HCT116 (cell line): ENCODE measurements at regions not wholly inside any gene's neighbourhood (a gene's known extent, or its start where the extent isn't known, plus 50 kb on each side); places are given as distances from the start of the nearest gene placed in this dataset.

Experiments
- ATAC-seq: fragments of 200-7000 bp; cut with Tn5 transposase; 2 replicates; pipeline ENCODE4 v1.9.1; 2020; ENCODE audit warnings: mild to moderate bottlenecking, moderate library complexity
- BruUV-seq: library from RNA; stranded (reverse); fragments of 400-500 nt; replicated peaks from 2 replicates; lab custom pipeline; 2021; lab: Mats Ljungman, UMichigan
- CTCF ChIA-PET: fragments of 300-600 bp; sonication (Branson Sonifier 250); formaldehyde crosslinking; loops from one replicate; lab custom pipeline; 2021; ENCODE audit warnings: antibody characterized with exemption; lab: Charles Lee
- POLR2A ChIA-PET: fragments of 300-600, 350-600 bp; sonication (Branson Sonifier 250); formaldehyde crosslinking; loops from one replicate; lab custom pipeline; 2021; ENCODE audit warnings: antibody characterized with exemption; lab: Charles Lee
- RAD21 ChIA-PET, 2 experiments: fragments of 300-600 bp; sonication (Branson Sonifier 250); formaldehyde crosslinking; loops; one replicate each; lab custom pipeline; 2023; ENCODE audit warnings: low total read pairs in 2 of 2; ENCODE audit not compliant: uncharacterized antibody in 2 of 2, unreplicated experiment in 2 of 2, low non-redundant PET in 1 of 2; lab: Charles Lee
- DNase-seq: peaks from one replicate; pipeline ENCODE4 v3.0.0-alpha.2; 2010; ENCODE audit warnings: low read depth, low spot score
- H2AFZ ChIP-seq: fragments of 200-600 bp; shearing (Covaris generic), sonication (generic); 2 replicates; pipeline ENCODE4 v1.6.1; 2017; ENCODE audit warnings: low read depth, mixed run types, mixed read lengths, antibody characterized with exemption, low read length; ENCODE audit not compliant: poor library complexity, severe bottlenecking
- H3K27ac ChIP-seq: 2 replicates; pipeline ENCODE4 v1.5.1; 2012; ENCODE audit warnings: low read depth, low read length
- H3K27me3 ChIP-seq: fragments of 200-600 bp; sonication (generic); 2 replicates; pipeline ENCODE4 v1.6.1; 2016; ENCODE audit warnings: mixed run types, low read length, mixed read lengths; ENCODE audit not compliant: insufficient read depth
- H3K36me3 ChIP-seq, 2 experiments: fragments of 200-500 bp in 1 of 2; fragments of 200-600 bp in 1 of 2; sonication (Bioruptor generic) in 1 of 2; sonication (generic) in 1 of 2; 2 replicates each; pipeline versions ENCODE4 v1.5.1 to v1.6.1; 2014 to 2016; ENCODE audit warnings: low read length in 2 of 2, inconsistent platforms in 1 of 2, mixed read lengths in 1 of 2, mixed run types in 1 of 2; ENCODE audit not compliant: insufficient read depth in 2 of 2, control insufficient read depth in 1 of 2
- H3K4me1 ChIP-seq, 2 experiments: fragments of 200-600 bp in 1 of 2; sonication (generic) in 1 of 2; 2 replicates each; pipeline versions ENCODE4 v1.5.1 to v1.6.1; 2012 to 2017; ENCODE audit warnings: low read length in 2 of 2, inconsistent platforms in 1 of 2, mild to moderate bottlenecking in 1 of 2, mixed read lengths in 1 of 2, mixed run types in 1 of 2, moderate library complexity in 1 of 2; ENCODE audit not compliant: insufficient read depth in 2 of 2, control insufficient read depth in 1 of 2
- H3K4me2 ChIP-seq: fragments of 200-600 bp; sonication (generic); 2 replicates; pipeline ENCODE4 v1.6.1; 2017; ENCODE audit warnings: mixed run types, low read length, mixed read lengths
- H3K4me3 ChIP-seq, 2 experiments: fragments of 200-600 bp in 1 of 2; sonication (generic) in 1 of 2; replicated peaks in 1 of 2; 2 replicates each; pipeline ENCODE4 v1.5.1; 2011 to 2016; ENCODE audit warnings: low read length in 2 of 2, control low read depth in 1 of 2, low read depth in 1 of 2, mild to moderate bottlenecking in 1 of 2, mixed read lengths in 1 of 2, mixed run types in 1 of 2
- H3K79me2 ChIP-seq: fragments of 200-600 bp; sonication (generic); 2 replicates; pipeline ENCODE4 v1.6.1; 2017; ENCODE audit warnings: mild to moderate bottlenecking, mixed run types, low read length, moderate library complexity, mixed read lengths; ENCODE audit not compliant: insufficient read depth
- H3K9ac ChIP-seq: fragments of 200-600 bp; sonication (generic); 2 replicates; pipeline ENCODE4 v1.6.1; 2016; ENCODE audit warnings: low read length, mixed read lengths
- H3K9me2 ChIP-seq: fragments of 200-600 bp; sonication (generic), shearing (Covaris generic); 2 replicates; pipeline ENCODE4 v1.6.1; 2017; ENCODE audit warnings: mixed run types, mild to moderate bottlenecking, moderate library complexity; ENCODE audit not compliant: insufficient read depth
- H3K9me3 ChIP-seq, 2 experiments: fragments of 200-500 bp in 1 of 2; fragments of 200-600 bp in 1 of 2; sonication (Bioruptor generic) in 1 of 2; sonication (generic) in 1 of 2; 2 replicates each; pipeline ENCODE4 v1.6.1; 2014 to 2017; ENCODE audit warnings: low read length in 2 of 2, mixed read lengths in 2 of 2, inconsistent platforms in 1 of 2, low read depth in 1 of 2, mild to moderate bottlenecking in 1 of 2, mixed run types in 1 of 2, moderate library complexity in 1 of 2; ENCODE audit not compliant: control insufficient read depth in 1 of 2, insufficient read depth in 1 of 2
- H4K20me1 ChIP-seq: fragments of 200-600 bp; sonication (generic), shearing (Covaris generic); 2 replicates; pipeline ENCODE4 v1.6.1; 2017; ENCODE audit warnings: mixed run types, mild to moderate bottlenecking, moderate library complexity; ENCODE audit not compliant: insufficient read depth
- ATF3 ChIP-seq: IDR thresholded peaks from 2 replicates; pipeline ENCODE4 v1.6.1; 2012
- CTCF ChIP-seq, 3 experiments: fragments of 200-600 bp in 1 of 3; sonication (generic) in 1 of 3; IDR thresholded peaks in 2 of 3; conservative IDR thresholded peaks in 1 of 3; 2 replicates each; pipeline ENCODE4 v1.5.1; 2012 to 2017; ENCODE audit warnings: low read depth in 2 of 3, low read length in 2 of 3, antibody characterized with exemption in 1 of 3, borderline replicate concordance in 1 of 3, control low read depth in 1 of 3, mild to moderate bottlenecking in 1 of 3, mixed read lengths in 1 of 3, mixed run types in 1 of 3, moderate library complexity in 1 of 3; ENCODE audit not compliant: insufficient read depth in 1 of 3
- EGR1 ChIP-seq: IDR thresholded peaks from 2 replicates; pipeline ENCODE4 v1.6.1; 2012; ENCODE audit warnings: low read depth
- ELF1 ChIP-seq: IDR thresholded peaks from 2 replicates; pipeline ENCODE4 v1.6.1; 2012; ENCODE audit warnings: low read depth, borderline replicate concordance
- EZH2phosphoT487 ChIP-seq: fragments of 200-600 bp; IDR thresholded peaks from 2 replicates; pipeline ENCODE4 v1.6.1; 2018; ENCODE audit warnings: antibody characterized with exemption, borderline replicate concordance
- FOSL1 ChIP-seq: IDR thresholded peaks from 2 replicates; pipeline ENCODE4 v1.6.1; 2012; ENCODE audit warnings: low read depth
- JUND ChIP-seq: IDR thresholded peaks from 2 replicates; pipeline ENCODE4 v1.6.1; 2012
- POLR2AphosphoS5 ChIP-seq: IDR thresholded peaks from 2 replicates; pipeline ENCODE4 v1.6.1; 2011; ENCODE audit warnings: mild to moderate bottlenecking, low read depth, low read length, moderate library complexity
- RAD21 ChIP-seq: IDR thresholded peaks from 2 replicates; pipeline ENCODE4 v1.6.1; 2012; ENCODE audit warnings: low read depth, mild to moderate bottlenecking
- SIN3A ChIP-seq: IDR thresholded peaks from 2 replicates; pipeline ENCODE4 v1.6.1; 2012; ENCODE audit warnings: low read depth
- SP1 ChIP-seq: IDR thresholded peaks from 2 replicates; pipeline ENCODE4 v1.6.1; 2012; ENCODE audit warnings: low read depth
- TCF7L2 ChIP-seq: IDR thresholded peaks from 2 replicates; pipeline ENCODE4 v1.7.0; 2011; ENCODE audit warnings: borderline replicate concordance, inconsistent platforms; ENCODE audit not compliant: insufficient read depth, insufficient read length; ENCODE audit errors: extremely low read depth
- ZBTB33 ChIP-seq: IDR thresholded peaks from 2 replicates; pipeline ENCODE4 v1.6.1; 2011; ENCODE audit warnings: mild to moderate bottlenecking, low read length, moderate library complexity; ENCODE audit not compliant: insufficient replicate concordance; ENCODE audit errors: extremely low read depth
- ZFX ChIP-seq: fragments of 450-650 bp; IDR thresholded peaks from 2 replicates; pipeline ENCODE4 v1.6.1; 2017
- ZNF274 ChIP-seq: fragments of 200-500 bp; sonication (Bioruptor generic); IDR thresholded peaks from 2 replicates; pipeline ENCODE4 v1.6.1; 2014; ENCODE audit warnings: mild to moderate bottlenecking, low read depth, low read length, inconsistent platforms
- intact Hi-C: fragments of 100-400 bp; cut with micrococcal nuclease; formaldehyde crosslinking; loops from 2 replicates; pipeline ENCODE4 v1.10.0; 2022

- BruUV-seq: no TSS peak
- no peaks in the 10 kb centered on the region; a peak in 1 of 4 replicates for H3K9me3 ChIP-seq
- no peak overlapping the region for H3K27ac ChIP-seq
- DNase-seq: no peak
- H3K4me2 ChIP-seq: no peak overlapping the region
- POLR2A ChIA-PET: no interaction called here
- H4K20me1 ChIP-seq: no peaks in the 10 kb centered on the region
- H3K9me2 ChIP-seq: no peaks in the 10 kb centered on the region
- CTCF ChIA-PET: no interaction called here
- H3K79me2 ChIP-seq: no peaks in the 10 kb centered on the region
- H3K27me3 ChIP-seq: no peaks in the 10 kb centered on the region
- no peaks in the 10 kb centered on the region for H3K4me1 ChIP-seq
- H3K9ac ChIP-seq: no peak overlapping the region
- TF ChIP-seq SIN3A: no peak
- TF ChIP-seq FOSL1: no peak
- TF ChIP-seq EGR1: no peak
- TF ChIP-seq SP1: no peak
- TF ChIP-seq JUND: no peak
- TF ChIP-seq EZH2phosphoT487: no peak
- TF ChIP-seq ZBTB33: no peak
- no peak for TF ChIP-seq ZFX
- no peak for TF ChIP-seq TCF7L2
- no peaks in the 10 kb centered on the region for H3K36me3 ChIP-seq
- H3K4me3 ChIP-seq: no peak overlapping the region
- no peak overlapping the region for H2AFZ ChIP-seq
- RAD21 ChIA-PET: no interaction called here
- ATAC-seq: no peak
- intact Hi-C loops: loop anchor here (10.0 kb wide), 1 partner anchor 1148 kb away; no protein-coding TSS in a partner anchor
These were observed 145.6 kb upstream of the FSCB start for GRCh38 chr14:44652640-44653039.

GRCh38 chr14:44649061-44649460 is 142.0 kb upstream of the FSCB start:
- POLR2A ChIA-PET: no interaction called here
- ATAC-seq (no peak), DNase-seq (no peak)
- RAD21 ChIA-PET: no interaction called here
- Histone ChIP-seq H3K4me1 (no peaks in the 10 kb centered on the region), H4K20me1 (no peaks in the 10 kb centered on the region), H3K4me2 (no peak overlapping the region), H3K9me2 (no peaks in the 10 kb centered on the region), H3K9me3 (no peaks in the 10 kb centered on the region; a peak in 1 of 4 replicates), H3K27ac (no peak overlapping the region), H2AFZ (no peak overlapping the region), H3K9ac (no peak overlapping the region), H3K36me3 (no peaks in the 10 kb centered on the region), H3K4me3 (no peak overlapping the region), H3K27me3 (no peaks in the 10 kb centered on the region), H3K79me2 (no peaks in the 10 kb centered on the region)
- intact Hi-C loops: no loop called here
- CTCF ChIA-PET: no interaction called here
- no TSS peak for BruUV-seq
- TF ChIP-seq RAD21 (no peak), EGR1 (no peak), POLR2AphosphoS5 (no peak), CTCF (IDR thresholded peaks at IDR 0.05 in 2 of 3, conservative IDR thresholded peaks at IDR 0.05 in 1 of 3; ENCODE audit: borderline replicate concordance in 1 of 3, insufficient read depth in 1 of 3, low read depth in 2 of 3, low read length in 2 of 3) (no peak), ZBTB33 (no peak), SP1 (no peak), ZNF274 (no peak), FOSL1 (no peak), ATF3 (no peak), ELF1 (no peak), JUND (no peak)
